HG03354 (cell line): ENCODE measurements at regions not wholly inside any gene's neighbourhood (a gene's known extent, or its start where the extent isn't known, plus 50 kb on each side); places are given as distances from the start of the nearest gene placed in this dataset.

Experiments
- ATAC-seq: cut with Tn5 transposase; IDR thresholded peaks from one replicate; pipeline ENCODE4 v1.9.1; 2021; ENCODE audit warnings: mild to moderate bottlenecking; ENCODE audit not compliant: unreplicated experiment, poor library complexity, severe bottlenecking

DNA sequence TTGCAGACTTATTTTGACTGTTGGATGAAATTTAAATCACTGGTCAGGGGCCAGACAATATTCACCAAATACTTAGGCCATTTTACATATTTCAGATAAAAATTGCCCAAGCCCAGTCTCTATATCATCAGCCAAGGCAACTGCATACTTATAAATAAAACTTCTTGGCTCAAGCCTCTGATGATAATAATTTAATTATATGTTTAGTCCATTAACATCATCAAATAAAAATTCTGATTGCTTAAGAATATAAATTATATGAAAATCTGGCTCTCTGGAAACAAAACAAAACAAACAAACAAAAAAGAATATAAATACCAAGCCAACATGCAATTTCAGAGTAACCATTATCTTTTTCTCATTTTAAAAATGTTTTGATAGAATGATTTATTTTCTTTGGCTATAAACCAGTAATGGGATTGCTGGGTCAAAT is 165.2 kb downstream of the BTG1 start:
- ATAC-seq: no peak

DNA sequence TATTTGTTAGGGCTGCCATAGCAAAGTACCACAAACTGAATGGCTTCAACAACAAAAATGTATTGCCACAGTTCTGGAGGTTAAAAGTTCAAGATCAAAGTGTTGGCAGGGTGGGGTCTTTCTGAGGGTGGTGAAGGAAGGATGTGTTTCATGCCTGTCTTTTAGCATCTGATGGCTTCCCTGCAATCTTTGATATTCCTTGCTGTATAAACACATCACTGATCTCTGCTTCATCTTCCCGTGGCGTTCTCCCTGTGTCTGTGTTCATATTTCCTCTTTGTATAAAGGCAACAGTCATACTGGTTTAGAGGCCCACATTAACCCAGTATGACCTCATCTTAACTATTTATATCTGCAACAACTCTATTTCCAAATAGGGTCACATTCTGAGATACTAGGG is 167.5 kb downstream of the BTG1 start:
- ATAC-seq: no peak

DNA sequence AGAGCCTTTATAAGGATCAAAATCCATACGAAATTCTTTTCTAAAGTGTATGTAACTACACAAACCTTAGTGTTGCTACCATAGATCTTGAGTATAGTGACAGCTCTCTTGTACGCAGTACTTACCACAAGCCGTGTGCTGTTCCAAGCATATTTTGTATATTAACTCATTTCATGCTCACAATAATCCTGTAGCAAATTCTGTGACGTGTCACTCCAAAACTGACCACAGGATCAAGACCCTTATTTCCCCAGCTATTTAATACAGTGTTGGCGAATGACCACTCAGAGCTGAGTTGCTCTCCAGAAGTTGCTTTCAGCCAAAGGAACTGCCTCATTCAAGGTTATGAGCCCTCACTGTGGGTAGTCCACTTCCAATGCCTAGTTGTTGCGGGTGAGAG is 169.8 kb downstream of the BTG1 start:
- ATAC-seq: no peak

DNA sequence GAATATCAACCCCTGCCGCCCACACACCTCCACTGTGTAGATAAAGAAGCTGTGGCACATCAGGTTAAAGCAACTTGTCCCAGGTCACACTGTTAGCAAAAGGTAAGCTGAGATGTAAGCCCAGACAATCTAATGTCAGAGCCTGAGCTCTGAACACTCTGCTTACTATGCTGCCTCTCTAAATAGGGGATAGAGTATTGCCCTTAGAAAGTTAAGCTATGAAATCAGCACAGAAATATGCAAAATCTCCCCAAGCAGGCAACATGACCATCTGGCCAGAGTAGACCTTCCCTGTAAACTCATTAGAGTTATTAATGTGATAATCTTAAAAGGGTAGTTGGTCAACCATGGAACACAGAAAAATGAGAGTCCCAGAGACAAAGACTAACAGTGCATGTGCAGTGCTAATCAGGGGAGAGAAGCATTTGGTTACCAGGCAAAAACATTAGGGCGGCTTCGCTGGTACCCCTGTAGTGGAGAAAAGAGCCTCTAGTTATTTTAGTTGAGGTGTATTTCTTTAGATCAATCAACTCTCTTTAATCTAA is 171.0 kb downstream of the BTG1 start:
- no peak for ATAC-seq

DNA sequence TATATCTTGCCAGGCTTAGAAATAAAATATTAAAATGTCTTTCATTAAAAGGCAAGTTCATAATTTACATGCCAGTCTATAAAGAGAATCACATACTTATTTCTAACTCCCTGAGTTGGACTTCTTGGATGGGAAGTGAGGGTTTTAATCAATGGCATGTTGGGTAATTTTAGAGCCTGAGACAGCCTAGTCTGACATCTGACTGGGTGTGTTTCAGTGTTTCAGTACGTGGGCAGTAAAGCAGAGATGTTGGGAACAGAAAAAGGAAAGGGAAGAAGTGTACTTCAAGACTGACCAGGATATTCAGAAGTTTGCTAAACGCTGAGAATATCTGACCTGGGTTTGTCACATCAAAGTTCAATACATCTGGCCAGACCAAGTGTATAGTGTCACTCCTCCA is 171.8 kb downstream of the BTG1 start:
- ATAC-seq: no peak

DNA sequence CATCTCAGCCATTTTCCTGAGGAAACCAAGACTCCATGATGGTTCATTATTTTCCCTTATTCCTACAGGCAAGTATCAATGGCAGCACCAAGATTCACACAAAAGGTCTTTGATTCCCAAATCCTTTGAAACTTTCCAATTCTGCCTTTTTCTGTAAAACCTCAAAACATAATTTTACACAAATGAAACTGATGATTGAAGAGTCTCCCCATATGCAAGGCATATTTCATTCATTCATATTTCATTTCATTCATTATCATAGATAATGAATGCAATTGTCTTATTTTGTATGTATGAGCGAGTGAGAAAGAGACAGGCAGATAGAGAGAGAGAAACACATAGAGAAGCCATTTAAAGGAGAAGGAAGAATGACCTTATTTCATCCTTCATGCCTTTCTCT is 172.8 kb downstream of the BTG1 start:
- ATAC-seq: no peak

DNA sequence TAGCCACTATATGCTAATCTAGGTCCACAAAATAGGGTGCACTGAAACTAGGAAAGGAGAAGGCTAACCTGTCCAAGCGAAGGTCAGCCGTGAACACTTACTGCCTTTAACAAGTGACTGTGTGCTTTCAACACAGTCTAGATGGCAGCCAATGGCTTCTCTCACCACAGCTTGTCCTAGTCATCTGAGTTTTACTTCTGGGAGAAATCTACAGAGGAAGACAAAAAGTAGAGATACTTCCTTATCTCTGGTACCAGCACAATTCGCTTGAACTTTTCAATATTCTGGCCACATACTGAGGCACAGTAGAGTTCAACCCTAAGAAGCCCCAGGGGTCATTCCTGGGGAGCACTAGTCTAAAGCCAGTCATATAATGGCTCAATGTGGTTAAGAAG is 176.9 kb downstream of the BTG1 start:
- ATAC-seq: no peak

DNA sequence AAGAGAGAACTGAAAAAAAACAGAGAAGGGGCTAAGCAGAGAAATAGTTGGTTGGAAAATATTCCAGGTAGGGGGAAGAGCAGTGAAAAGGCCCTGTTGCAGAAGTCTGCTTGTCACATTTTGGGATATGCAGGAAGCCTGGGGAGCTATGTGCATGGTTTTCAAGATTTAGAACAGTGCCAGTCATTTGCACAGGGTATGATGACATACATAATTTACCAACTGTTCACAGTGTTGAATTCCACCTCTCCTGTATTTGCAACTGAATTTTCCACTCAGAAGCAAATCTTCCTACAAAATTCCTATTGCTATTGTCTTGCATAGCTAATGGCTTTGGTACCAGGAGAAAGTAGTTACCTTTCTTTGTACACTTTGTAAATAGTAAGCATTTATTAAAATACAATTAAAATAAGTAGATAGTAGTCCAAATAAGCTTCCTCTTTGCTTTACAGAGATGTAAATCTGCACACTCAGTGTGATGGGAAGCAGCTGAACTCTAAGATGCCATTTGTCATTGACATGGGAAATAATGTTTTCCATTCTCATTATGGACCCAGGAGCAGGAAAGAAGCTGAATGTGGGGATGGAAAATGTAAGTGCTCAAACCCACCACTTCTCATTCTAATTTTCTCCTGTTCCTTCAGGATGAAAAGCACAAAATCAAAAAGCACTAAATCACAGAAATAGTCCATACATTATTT is 177.4 kb downstream of the BTG1 start:
- ATAC-seq: no peak

DNA sequence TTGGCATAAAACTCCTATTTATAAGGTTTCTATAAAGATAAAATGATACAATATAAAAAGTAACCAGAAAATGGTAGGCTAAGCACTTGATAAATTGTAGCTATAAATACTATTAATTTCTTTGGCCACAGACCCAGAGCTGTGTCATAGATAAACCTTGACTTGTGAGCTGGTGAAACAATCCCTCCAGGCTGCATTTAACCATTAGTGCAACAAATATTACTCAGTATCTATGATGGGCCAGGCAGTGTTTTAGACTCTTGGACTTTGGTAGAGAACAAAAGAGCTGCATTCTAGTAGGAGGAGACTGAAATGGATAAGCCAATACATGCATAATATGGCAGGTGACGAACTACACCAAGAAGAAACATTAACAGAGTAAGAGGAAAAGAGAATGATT is 178.1 kb downstream of the BTG1 start:
- no peak for ATAC-seq

DNA sequence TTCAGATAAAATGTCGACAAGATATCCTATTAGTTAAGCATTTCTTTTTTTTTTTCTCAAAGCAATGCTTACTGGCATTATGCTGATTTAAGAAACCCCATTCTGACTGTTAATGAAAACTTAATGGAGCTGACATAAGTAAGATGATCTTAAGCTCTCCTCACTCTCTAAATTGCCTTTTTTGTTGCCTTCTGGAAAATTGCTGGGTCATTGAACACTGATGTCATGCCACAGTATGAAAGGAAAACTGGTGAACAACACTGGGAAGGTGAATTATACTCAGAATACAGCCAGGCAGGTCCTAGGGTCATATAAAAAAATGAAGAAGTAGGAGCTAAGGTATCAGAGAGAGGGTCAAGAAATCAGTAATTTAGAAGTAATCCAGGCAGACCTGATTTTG is 179.9 kb downstream of the BTG1 start:
- no peak for ATAC-seq

DNA sequence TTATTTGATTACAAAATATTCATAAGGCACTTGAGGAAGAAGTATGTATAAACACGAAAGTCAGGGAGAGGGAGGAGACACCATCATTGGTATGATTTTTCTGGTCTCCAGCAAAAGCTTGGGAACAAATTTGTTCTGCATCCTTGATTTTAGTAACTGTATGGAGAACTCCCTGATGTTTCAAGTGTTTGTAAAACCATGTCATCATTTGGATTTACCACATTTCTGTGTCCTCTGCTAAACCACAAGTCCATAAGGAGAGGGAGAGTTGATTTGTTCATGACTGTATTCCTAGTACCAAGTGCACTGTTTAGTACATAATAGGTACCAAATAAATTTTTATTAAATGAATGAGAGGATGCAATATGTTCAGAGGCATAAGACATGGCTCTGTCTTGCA is 181.1 kb downstream of the BTG1 start:
- ATAC-seq: no peak

DNA sequence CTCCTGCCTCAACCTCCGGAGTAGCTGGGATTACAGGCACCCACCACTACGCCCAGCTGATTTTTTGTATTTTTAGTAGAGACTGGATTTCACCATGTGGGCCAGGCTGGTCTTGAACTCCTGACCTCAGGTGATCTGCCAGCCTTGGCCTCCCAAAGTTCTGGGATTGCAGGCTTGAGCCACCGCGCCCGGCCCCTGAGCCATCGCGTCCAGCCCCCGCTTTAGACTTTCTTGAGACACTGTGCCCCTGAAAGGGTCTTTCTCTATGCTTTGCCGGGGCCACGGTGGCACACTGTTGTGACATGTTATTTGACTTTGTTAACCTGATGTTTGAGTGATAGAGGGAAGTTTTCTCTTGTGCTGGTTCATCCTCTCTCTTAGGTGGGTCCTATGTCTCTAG is 186.4 kb downstream of the BTG1 start:
- no peak for ATAC-seq

DNA sequence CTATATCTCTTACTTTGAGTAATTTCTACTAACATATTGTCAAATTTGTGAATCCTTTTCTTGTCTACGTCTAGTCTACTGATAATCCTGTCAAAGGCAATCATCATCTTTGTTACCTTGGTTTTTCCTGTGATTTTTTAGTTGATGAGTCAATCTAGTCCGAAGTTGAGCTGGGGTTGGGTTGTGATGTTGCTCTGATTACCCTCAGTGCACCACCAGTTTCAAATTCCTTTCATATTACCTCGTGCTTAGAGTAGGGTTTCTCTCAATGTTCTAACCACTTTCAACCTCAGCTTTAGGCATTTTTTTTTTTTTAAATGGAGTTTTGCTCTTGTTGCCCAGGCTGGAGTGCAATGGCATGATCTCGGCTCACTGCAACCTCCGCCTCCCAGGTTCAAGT is 186.8 kb downstream of the BTG1 start:
- no peak for ATAC-seq

DNA sequence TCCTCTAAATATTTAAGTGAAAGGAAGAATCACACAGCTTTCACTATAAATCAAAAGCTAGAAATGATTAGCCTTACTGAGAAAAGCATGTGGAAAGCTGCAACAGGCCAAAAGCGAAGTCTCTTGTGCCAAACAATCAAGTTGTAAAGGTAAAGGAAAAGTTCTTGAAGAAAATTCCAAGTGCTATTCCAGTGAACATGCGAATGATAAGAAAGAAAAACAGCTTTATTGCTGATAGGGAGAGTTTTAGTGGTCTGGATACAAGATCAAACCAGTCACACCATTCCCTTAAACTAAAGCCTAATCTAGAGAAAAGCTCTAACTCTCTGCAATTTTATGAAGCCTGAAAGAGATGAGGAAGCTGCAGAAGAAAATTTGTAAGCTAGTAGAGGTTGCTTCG is 190.9 kb downstream of the BTG1 start:
- no peak for ATAC-seq

DNA sequence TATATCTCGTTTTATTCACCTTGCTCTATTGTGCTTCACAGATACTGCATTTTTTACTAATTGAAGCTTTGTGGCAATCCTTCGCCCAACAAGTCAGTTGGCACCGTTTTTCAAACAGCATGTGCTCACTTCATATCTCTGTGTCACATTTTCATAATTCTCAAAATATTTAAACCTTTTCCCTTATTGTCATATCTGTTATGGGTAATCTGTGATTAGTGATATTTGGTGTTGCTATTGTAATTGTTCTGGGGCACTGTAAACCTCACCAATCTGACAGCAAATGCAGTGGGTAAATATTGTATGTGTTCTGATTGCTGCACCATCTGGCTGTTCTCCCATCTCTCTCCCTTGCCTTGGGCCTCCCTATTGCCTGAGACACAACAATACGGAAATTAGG is 191.3 kb downstream of the BTG1 start:
- ATAC-seq: no peak

DNA sequence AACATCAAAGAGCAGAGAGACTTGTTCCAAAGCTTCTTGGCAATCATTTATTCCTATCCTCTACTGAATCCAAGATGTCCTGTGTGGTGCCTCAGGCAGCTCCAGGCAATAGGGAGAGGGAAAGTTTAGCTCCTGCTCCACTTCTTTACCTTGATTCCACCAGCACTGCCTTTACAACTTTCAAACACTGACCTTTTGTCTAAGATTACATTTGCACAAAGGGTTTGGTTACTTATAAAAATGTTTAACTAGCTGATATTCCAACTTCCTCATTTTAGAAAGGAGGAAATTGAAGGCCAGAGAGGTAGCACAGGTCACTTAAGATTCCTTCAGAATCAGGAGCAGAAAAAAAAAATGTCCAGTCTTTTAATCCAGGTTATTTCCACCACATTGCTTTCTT is 192.7 kb downstream of the BTG1 start:
- ATAC-seq: no peak

DNA sequence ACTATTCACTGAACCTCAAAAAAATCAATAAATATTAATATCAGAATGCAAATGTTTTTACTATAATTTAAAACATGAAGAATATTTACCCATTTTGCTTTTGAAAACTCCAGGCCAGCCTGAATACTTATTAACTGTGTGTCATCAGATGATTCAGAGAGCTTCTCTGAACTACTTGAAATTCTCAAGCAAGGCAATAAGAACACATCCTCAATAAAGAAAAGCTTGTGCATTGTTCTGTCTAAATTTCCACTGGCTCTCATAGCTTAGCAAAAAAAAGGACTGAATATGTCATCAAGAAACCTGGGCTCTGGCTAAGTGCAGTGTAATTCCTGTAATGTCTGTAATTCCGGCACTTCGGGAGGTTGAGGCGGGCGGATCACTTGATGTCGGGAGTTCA is 194.1 kb downstream of the BTG1 start:
- no peak for ATAC-seq

DNA sequence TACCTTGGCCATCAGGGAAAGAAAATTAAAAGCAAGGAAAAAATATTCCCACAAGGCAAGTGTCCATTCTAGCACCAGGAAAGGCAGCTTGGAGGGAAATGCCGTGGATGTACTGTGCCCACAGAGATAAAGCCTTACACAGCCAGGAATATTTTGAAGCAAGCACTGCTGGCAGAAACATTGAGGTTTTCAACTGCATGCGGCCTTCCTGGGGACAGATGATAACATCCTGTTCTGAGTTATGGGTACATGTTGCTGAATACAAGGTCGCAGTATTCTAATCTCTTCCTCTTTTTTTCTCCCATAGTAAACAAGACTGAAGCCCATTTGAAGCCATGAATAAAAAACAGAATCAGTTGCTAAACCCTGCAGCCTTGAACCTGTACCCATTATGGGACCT is 197.1 kb downstream of the BTG1 start:
- ATAC-seq: no peak

DNA sequence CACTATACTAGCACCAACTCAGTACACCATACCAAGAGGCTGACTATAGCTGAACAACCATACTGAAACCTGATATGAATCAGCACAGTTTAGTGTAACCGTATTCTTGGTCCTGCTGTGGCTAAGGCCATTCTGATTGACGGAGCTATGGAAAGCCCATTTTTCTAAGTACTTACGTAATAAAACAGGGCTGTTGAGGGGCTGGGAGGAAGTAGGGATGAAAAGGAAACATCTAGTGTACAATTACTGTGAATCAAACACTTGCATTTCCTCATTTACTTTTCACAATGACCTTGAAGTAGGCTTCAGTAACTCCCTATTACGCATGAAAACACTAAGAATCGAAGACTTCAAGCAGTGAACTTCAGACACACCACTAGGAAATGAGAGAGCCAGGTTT is 198.2 kb downstream of the BTG1 start:
- peak; percentile 73 for ATAC-seq

DNA sequence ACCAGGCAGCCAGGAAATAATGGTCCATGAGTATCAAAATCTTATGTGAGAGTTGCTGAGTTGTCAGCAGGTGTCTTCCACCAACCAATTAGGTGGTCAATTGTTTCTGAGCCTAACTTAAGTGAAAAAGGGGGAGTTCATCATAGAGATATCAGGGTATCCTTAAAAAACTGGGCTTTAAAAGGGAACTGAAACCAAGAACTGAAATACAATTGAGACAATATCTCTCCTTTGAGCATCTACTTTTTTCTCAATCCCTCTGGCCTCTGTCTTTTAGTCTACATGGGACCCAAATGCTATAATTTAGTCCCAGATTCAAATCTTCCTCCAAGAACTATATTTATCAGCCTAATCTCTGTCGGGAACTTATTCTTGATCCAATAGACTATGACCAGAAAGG is 201.0 kb downstream of the BTG1 start:
- no peak for ATAC-seq

DNA sequence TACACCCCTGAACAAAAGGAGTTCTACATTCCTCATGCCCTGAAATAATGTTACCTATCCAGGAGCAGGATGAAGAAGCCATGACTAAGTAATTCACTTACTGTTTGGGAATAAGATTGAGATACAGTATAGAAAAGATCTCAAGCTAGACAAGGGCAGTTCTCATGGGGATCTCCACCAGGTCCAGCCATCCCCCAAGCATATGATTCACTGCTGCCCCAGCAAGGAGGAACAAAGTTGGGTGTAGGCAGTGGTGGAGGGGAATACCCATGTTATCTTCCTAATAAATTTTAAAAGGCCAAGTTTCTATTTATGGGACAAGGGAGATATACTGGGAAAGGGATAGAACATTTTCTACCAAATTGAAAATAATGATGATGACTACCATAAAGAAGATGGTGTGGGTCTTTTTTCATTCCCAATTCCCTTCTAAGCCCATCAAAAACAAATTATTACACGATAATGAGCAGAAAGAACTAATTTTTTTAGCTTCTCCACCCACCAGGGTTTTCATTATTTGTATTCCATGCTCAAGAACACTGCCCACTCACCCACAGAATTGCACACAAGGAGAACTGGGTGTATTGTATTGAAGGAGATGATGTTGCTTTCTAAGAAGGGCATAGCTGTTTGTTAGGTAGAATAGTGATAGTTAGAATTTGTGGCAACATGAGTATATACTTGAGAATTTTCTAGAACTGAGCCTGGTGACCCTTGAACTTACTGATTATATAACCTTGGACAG is 204.6 kb downstream of the BTG1 start:
- ATAC-seq: no peak
